ENCODE measurements at regions not wholly inside any gene's neighbourhood (a gene's known extent, or its start where the extent isn't known, plus 50 kb on each side); places are given as distances from the start of the nearest gene placed in this dataset.

- TF ChIP-seq CTCF (conservative IDR thresholded peaks at IDR 0.05) (no peak), ZFX (IDR thresholded peaks at IDR 0.05) (no peak)
These were observed 511.6 kb upstream of the FAM174A start for GRCh38 chr5:100023536-100023935.

Data from C4-2B (cell line).